ENCODE measurements at regions not wholly inside any gene's neighbourhood (a gene's known extent, or its start where the extent isn't known, plus 50 kb on each side); places are given as distances from the start of the nearest gene placed in this dataset.

GRCh38 chr20:55678970-55679667 is 326.2 kb downstream of the CBLN4 start:
- TF ChIP-seq ZFP3 (CRISPR knock-in tag; IDR thresholded peaks at IDR 0.05) (no peak), OSR1 (CRISPR knock-in tag; IDR thresholded peaks at IDR 0.05) (no peak), PPARA (CRISPR knock-in tag; IDR thresholded peaks at IDR 0.05; ENCODE audit: borderline replicate concordance) (no peak), ARNTL (CRISPR knock-in tag; IDR thresholded peaks at IDR 0.05; ENCODE audit: borderline replicate concordance, low read depth) (no peak), PATZ1 (CRISPR knock-in tag; IDR thresholded peaks at IDR 0.05; ENCODE audit: borderline replicate concordance) (no peak), RARB (CRISPR knock-in tag; IDR thresholded peaks at IDR 0.05) (no peak), BACH2 (CRISPR knock-in tag; IDR thresholded peaks at IDR 0.05; ENCODE audit: borderline replicate concordance) (no peak)

All from SK-N-SH treated with all-trans-retinoic acid at 6 μM for 48 hours (cell line).